Natural killer cell (primary cell): ENCODE measurements at regions not wholly inside any gene's neighbourhood (a gene's known extent, or its start where the extent isn't known, plus 50 kb on each side); places are given as distances from the start of the nearest gene placed in this dataset.

Experiments
- ATAC-seq, 3 donors: fragments of 150-1000 bp in 2 of 3; fragments of 200-7000 bp in 1 of 3; cut with Tn5 transposase; 1 replicate in 1 of 3; 2 replicates in 2 of 3; pipeline ENCODE4 v1.10.0; 2021; ENCODE audit warnings: mild to moderate bottlenecking in 2 of 3, moderate library complexity in 2 of 3
- DNase-seq, 2 donors: peaks; one replicate each; pipeline versions ENCODE4 v3.0.0 to v3.0.0-alpha.2; 2013 to 2021; ENCODE audit warnings: mixed read lengths in 1 of 2
- H3K27ac ChIP-seq: one replicate; pipeline ENCODE4 v1.5.1; 2013; ENCODE audit warnings: mild to moderate bottlenecking, low read length
- H3K27me3 ChIP-seq: one replicate; pipeline ENCODE4 v1.6.1; 2013; ENCODE audit warnings: low read length; ENCODE audit not compliant: control insufficient read depth, insufficient read depth
- H3K36me3 ChIP-seq: one replicate; pipeline ENCODE4 v1.6.1; 2013; ENCODE audit warnings: low read length; ENCODE audit not compliant: control insufficient read depth, insufficient read depth
- H3K4me1 ChIP-seq: one replicate; pipeline ENCODE4 v1.6.1; 2013; ENCODE audit warnings: low read length; ENCODE audit not compliant: control insufficient read depth, insufficient read depth
- H3K4me3 ChIP-seq: one replicate; pipeline ENCODE4 v1.5.1; 2013; ENCODE audit warnings: low read length
- H3K9me3 ChIP-seq: one replicate; pipeline ENCODE4 v1.6.1; 2013; ENCODE audit warnings: low read length; ENCODE audit not compliant: control insufficient read depth, insufficient read depth
- H3K27ac Mint-ChIP-seq, 2 donors: one replicate each; pipeline ENCODE4 v1.8.0; 2022; ENCODE audit warnings: mild to moderate bottlenecking in 2 of 2, mixed read lengths in 2 of 2, moderate library complexity in 1 of 2
- H3K27me3 Mint-ChIP-seq, 2 donors: one replicate each; pipeline ENCODE4 v1.8.0; 2022; ENCODE audit warnings: low read depth in 2 of 2, mixed read lengths in 2 of 2
- H3K36me3 Mint-ChIP-seq: one replicate; pipeline ENCODE4 v1.8.0; 2022; ENCODE audit warnings: mixed read lengths
- H3K4me1 Mint-ChIP-seq, 2 donors: one replicate each; pipeline ENCODE4 v1.8.0; 2022; ENCODE audit warnings: mixed read lengths in 2 of 2
- H3K4me3 Mint-ChIP-seq: one replicate; pipeline ENCODE4 v1.8.0; 2022; ENCODE audit warnings: mild to moderate bottlenecking, moderate library complexity, mixed read lengths
- H3K9me3 Mint-ChIP-seq, 2 donors: one replicate each; pipeline ENCODE4 v1.8.0; 2022; ENCODE audit warnings: mixed read lengths in 2 of 2
- CTCF ChIP-seq: fragments of 200-600 bp; IDR thresholded peaks from one replicate; pipeline ENCODE4 v1.8.0; 2022; ENCODE audit warnings: antibody characterized with exemption
- WGBS: methylation state at CpG from one replicate; pipeline ENCODE4 v1.1.7; 2013; ENCODE audit warnings: missing lambda C conversion rate; ENCODE audit not compliant: insufficient coverage; 5-methylcytosine and 5-hydroxymethylcytosine counted together
- intact Hi-C: fragments of 100-400 bp; cut with micrococcal nuclease; formaldehyde crosslinking; loops from one replicate; pipeline ENCODE4 v1.14.2; 2022

DNA sequence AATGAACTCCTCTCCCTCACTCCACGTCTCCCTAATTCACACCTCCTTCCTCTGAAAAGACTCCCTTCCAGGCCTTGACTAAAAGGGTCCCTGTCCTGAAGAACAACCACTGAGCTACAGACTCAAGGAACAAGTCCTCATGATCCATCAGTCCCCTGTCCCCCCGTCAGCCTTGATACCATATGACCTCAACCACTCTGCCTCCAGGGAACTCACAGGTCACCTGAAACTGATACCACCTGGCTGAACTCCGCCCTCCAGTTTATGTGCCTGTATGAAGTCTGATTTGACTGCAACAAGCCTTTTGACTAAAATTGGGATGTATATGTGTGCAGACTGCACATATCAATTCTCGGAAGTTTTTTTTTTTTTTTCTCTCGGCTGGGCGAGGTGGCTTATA lies 88.7 kb downstream of the UGCG start:
- no peak overlapping the region for H3K4me3 ChIP-seq
- Mint-ChIP-seq H3K36me3 (no peaks in the 10 kb centered on the region), H3K4me1 (peaks cover 32 to 54% of the 10 kb centered on the region in 2 donors), H3K27me3 (no peaks in the 10 kb centered on the region), H3K9me3 (no peaks in the 10 kb centered on the region), H3K27ac (peak overlapping the region in 1 of 2 donors; percentile 68), H3K4me3 (no peak overlapping the region)
- ATAC-seq (no peak), DNase-seq (no peak)
- 86% methylated on average over 4 of the region's 6 CpGs for WGBS
- H3K4me1 ChIP-seq, result peaks cover 64% of the 10 kb centered on the region
- no peaks in the 10 kb centered on the region for H3K36me3 ChIP-seq
- no peaks in the 10 kb centered on the region for H3K9me3 ChIP-seq
- TF ChIP-seq CTCF, result no peak
- intact Hi-C loops, result no loop called here
- H3K27me3 ChIP-seq, result no peaks in the 10 kb centered on the region
- peak overlapping the region; percentile 30 for H3K27ac ChIP-seq

DNA sequence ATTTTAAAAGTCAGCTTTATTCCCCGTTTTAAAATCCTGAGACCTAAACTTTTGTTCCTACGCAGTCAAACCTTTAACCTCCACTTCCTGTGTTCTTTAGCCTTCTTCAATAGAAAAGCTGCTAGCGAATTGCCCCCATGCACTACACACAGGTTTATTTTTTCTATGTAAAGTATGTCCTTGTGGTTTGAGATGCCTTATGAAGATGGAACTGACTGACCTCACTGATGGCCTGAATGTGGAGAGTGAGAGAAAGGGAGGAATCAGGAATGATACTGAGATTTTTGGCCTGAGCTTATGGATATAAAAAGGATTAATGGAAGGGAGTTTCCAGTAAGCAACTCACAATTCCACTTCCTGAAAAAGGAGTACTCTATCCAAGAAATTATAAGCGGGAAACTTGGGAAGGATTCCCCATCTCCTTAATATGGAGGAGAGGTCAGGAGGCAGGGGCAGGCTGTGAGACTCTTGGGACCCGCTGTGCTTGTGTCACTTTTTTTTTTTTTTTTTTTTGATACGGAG lies 89.5 kb downstream of the UGCG start:
- intact Hi-C loops, result no loop called here
- H3K4me3 ChIP-seq, result no peak overlapping the region
- no peaks in the 10 kb centered on the region for H3K27me3 Mint-ChIP-seq
- H3K36me3 ChIP-seq, result no peaks in the 10 kb centered on the region
- peak overlapping the region; percentile 1 for H3K4me3 Mint-ChIP-seq
- peaks cover 64% of the 10 kb centered on the region for H3K4me1 ChIP-seq
- no peaks in the 10 kb centered on the region for H3K27me3 ChIP-seq
- no peak overlapping the region for H3K27ac ChIP-seq
- peaks cover 32 to 55% of the 10 kb centered on the region in 2 donors for H3K4me1 Mint-ChIP-seq
- DNase-seq (peak in 1 of 2 donors; percentile 25), ATAC-seq (no peak)
- no peaks in the 10 kb centered on the region for H3K36me3 Mint-ChIP-seq
- WGBS, result 60% methylated on average over 2 of the region's 6 CpGs
- no peaks in the 10 kb centered on the region for H3K9me3 ChIP-seq
- H3K9me3 Mint-ChIP-seq, result no peaks in the 10 kb centered on the region
- peak overlapping the region in 1 of 2 donors; percentile 31 for H3K27ac Mint-ChIP-seq
- no peak for TF ChIP-seq CTCF
